Neuronal stem cell (in vitro differentiated cells): ENCODE measurements at regions not wholly inside any gene's neighbourhood (a gene's known extent, or its start where the extent isn't known, plus 50 kb on each side); places are given as distances from the start of the nearest gene placed in this dataset.

ENCODE experiments used
- DNase-seq: peaks from one replicate; pipeline ENCODE4 v3.0.0-alpha.2; 2013; ENCODE audit warnings: low spot score
- H2AFZ ChIP-seq: one replicate; pipeline ENCODE4 v1.6.1; 2013; ENCODE audit warnings: mild to moderate bottlenecking, low read length, inconsistent platforms
- H2AK5ac ChIP-seq: 2 replicates; pipeline ENCODE4 v1.6.1; 2013; ENCODE audit warnings: low read depth, mild to moderate bottlenecking, inconsistent platforms, low read length, moderate library complexity, mixed read lengths
- H2BK120ac ChIP-seq: 2 replicates; pipeline ENCODE4 v1.6.1; 2013; ENCODE audit warnings: low read depth, mild to moderate bottlenecking, inconsistent platforms, low read length, moderate library complexity, mixed read lengths
- H2BK12ac ChIP-seq: one replicate; pipeline ENCODE4 v1.6.1; 2013; ENCODE audit warnings: low read length, inconsistent platforms
- H2BK15ac ChIP-seq: 2 replicates; pipeline ENCODE4 v1.6.1; 2013; ENCODE audit warnings: mild to moderate bottlenecking, low read length, inconsistent platforms, mixed read lengths
- H2BK5ac ChIP-seq: one replicate; pipeline ENCODE4 v1.6.1; 2013; ENCODE audit warnings: inconsistent platforms, mild to moderate bottlenecking, low read length, moderate library complexity
- H3K14ac ChIP-seq: one replicate; pipeline ENCODE4 v1.6.1; 2013; ENCODE audit warnings: low read length, inconsistent platforms
- H3K18ac ChIP-seq: 2 replicates; pipeline ENCODE4 v1.6.1; 2013; ENCODE audit warnings: low read length, inconsistent platforms
- H3K23ac ChIP-seq: 2 replicates; pipeline ENCODE4 v1.6.1; 2013; ENCODE audit warnings: low read depth, mild to moderate bottlenecking, mixed read lengths, low read length, inconsistent platforms; ENCODE audit not compliant: poor library complexity
- H3K27ac ChIP-seq: replicated peaks from 3 replicates; pipeline ENCODE4 v1.5.1; 2013; ENCODE audit warnings: low read length, inconsistent platforms
- H3K27me3 ChIP-seq, 3 experiments: 2 replicates each; pipeline ENCODE4 v1.6.1; 2013; ENCODE audit warnings: low read length in 3 of 3, mild to moderate bottlenecking in 2 of 3, inconsistent platforms in 1 of 3, low read depth in 1 of 3, mixed read lengths in 1 of 3, moderate library complexity in 1 of 3; ENCODE audit not compliant: control insufficient read depth in 3 of 3, insufficient read depth in 3 of 3
- H3K36me3 ChIP-seq, 2 donors: replicated peaks in 1 of 2; 2 replicates each; pipeline ENCODE4 v1.6.1; 2013; ENCODE audit warnings: low read length in 2 of 2; ENCODE audit not compliant: control insufficient read depth in 2 of 2, insufficient read depth in 2 of 2
- H3K4ac ChIP-seq: 2 replicates; pipeline ENCODE4 v1.6.1; 2013; ENCODE audit warnings: inconsistent platforms, mild to moderate bottlenecking, low read length, moderate library complexity
- H3K4me1 ChIP-seq, 2 donors: 1 replicate in 1 of 2; 2 replicates in 1 of 2; pipeline ENCODE4 v1.6.1; 2013; ENCODE audit warnings: low read length in 2 of 2, low read depth in 1 of 2; ENCODE audit not compliant: control insufficient read depth in 2 of 2, insufficient read depth in 1 of 2
- H3K4me2 ChIP-seq: one replicate; pipeline ENCODE4 v1.6.1; 2013; ENCODE audit warnings: mild to moderate bottlenecking, low read length, inconsistent platforms; ENCODE audit not compliant: insufficient read depth, poor library complexity, severe bottlenecking
- H3K4me3 ChIP-seq, 2 donors: 2 replicates each; pipeline ENCODE4 v1.5.1; 2013; ENCODE audit warnings: low read length in 2 of 2, mild to moderate bottlenecking in 2 of 2, inconsistent platforms in 1 of 2, moderate library complexity in 1 of 2
- H3K79me1 ChIP-seq: one replicate; pipeline ENCODE4 v1.6.1; 2013; ENCODE audit warnings: low read depth, mild to moderate bottlenecking, inconsistent platforms, low read length, moderate library complexity
- H3K9ac ChIP-seq: one replicate; pipeline ENCODE4 v1.6.1; 2013; ENCODE audit warnings: mild to moderate bottlenecking, low read depth, low read length, inconsistent platforms; ENCODE audit not compliant: poor library complexity
- H3K9me3 ChIP-seq, 2 donors: replicated peaks in 1 of 2; 2 replicates each; pipeline versions ENCODE3 to v1.6.1; 2013; ENCODE audit warnings: low read length in 2 of 2, mild to moderate bottlenecking in 2 of 2, inconsistent platforms in 1 of 2, low read depth in 1 of 2, mixed read lengths in 1 of 2, moderate library complexity in 1 of 2; ENCODE audit not compliant: control insufficient read depth in 2 of 2, insufficient read depth in 1 of 2
- H4K8ac ChIP-seq: one replicate; pipeline ENCODE4 v1.6.1; 2013; ENCODE audit warnings: low read depth, mild to moderate bottlenecking, inconsistent platforms, low read length, moderate library complexity
- H4K91ac ChIP-seq: one replicate; pipeline ENCODE4 v1.6.1; 2013; ENCODE audit warnings: low read length, low read depth, mild to moderate bottlenecking, inconsistent platforms; ENCODE audit not compliant: poor library complexity
- WGBS, 2 donors: extraction: QIAGEN DNeasy Blood & Tissue Kit; methylation state at CpG; one replicate each; pipeline ENCODE4 v1.1.7; 2013; ENCODE audit warnings: missing lambda C conversion rate in 2 of 2, mixed read lengths in 1 of 2; ENCODE audit not compliant: insufficient read length in 2 of 2, insufficient replicate concordance in 1 of 2; ENCODE audit errors: extremely low coverage in 2 of 2; 5-methylcytosine and 5-hydroxymethylcytosine counted together

- Histone ChIP-seq H2BK120ac (no peak overlapping the region), H2BK12ac (no peak overlapping the region), H3K79me1 (no peaks in the 10 kb centered on the region), H3K9ac (no peak overlapping the region), H2BK15ac (no peak overlapping the region), H3K4me2 (no peak overlapping the region), H3K23ac (no peak overlapping the region), H2AFZ (no peak overlapping the region), H3K4me1 (peaks cover 0 to 1% of the 10 kb centered on the region in 2 donors), H2AK5ac (no peak overlapping the region), H3K36me3 (no peaks in the 10 kb centered on the region), H3K18ac (no peak overlapping the region), H3K27me3 (no peaks in the 10 kb centered on the region), H3K14ac (no peak overlapping the region), H3K4ac (no peak overlapping the region), H4K91ac (no peak overlapping the region), H3K27ac (no peak overlapping the region), H3K9me3 (peaks cover 0 to 7% of the 10 kb centered on the region in 2 donors), H2BK5ac (no peak overlapping the region), H4K8ac (no peak overlapping the region), H3K4me3 (no peak overlapping the region)
- no peak for DNase-seq
- WGBS, 2 donors = no CpG with 5 or more reads among the region's 2 CpGs
These were observed 130.9 kb upstream of the SEC14L1 start for GRCh38 chr17:77009877-77010276.

- Histone ChIP-seq H2BK120ac (no peak overlapping the region), H2BK12ac (no peak overlapping the region), H3K36me3 (no peaks in the 10 kb centered on the region), H3K4me3 (no peak overlapping the region), H3K4me1 (peaks cover 0 to 1% of the 10 kb centered on the region in 2 donors), H3K4ac (no peak overlapping the region), H2AFZ (no peak overlapping the region), H3K27me3 (no peaks in the 10 kb centered on the region), H3K9ac (no peak overlapping the region), H2AK5ac (no peak overlapping the region), H3K14ac (no peak overlapping the region), H3K23ac (no peak overlapping the region), H3K4me2 (no peak overlapping the region), H3K18ac (no peak overlapping the region), H2BK5ac (no peak overlapping the region), H2BK15ac (no peak overlapping the region), H4K91ac (no peak overlapping the region), H3K9me3 (peaks cover 0 to 7% of the 10 kb centered on the region in 2 donors), H4K8ac (no peak overlapping the region), H3K27ac (no peak overlapping the region), H3K79me1 (no peaks in the 10 kb centered on the region)
- no peak for DNase-seq
These were observed 130.1 kb upstream of the SEC14L1 start for GRCh38 chr17:77010667-77011066.

- Histone ChIP-seq H3K9ac (no peak overlapping the region), H2AK5ac (no peak overlapping the region), H3K18ac (no peak overlapping the region), H2BK120ac (no peak overlapping the region), H2BK5ac (no peak overlapping the region), H3K79me1 (no peaks in the 10 kb centered on the region), H3K27ac (no peak overlapping the region), H3K4me1 (peaks cover 0 to 1% of the 10 kb centered on the region in 2 donors), H3K23ac (no peak overlapping the region), H2BK12ac (no peak overlapping the region), H4K8ac (no peak overlapping the region), H2AFZ (no peak overlapping the region), H3K4me3 (no peak overlapping the region), H3K14ac (no peak overlapping the region), H3K9me3 (peaks cover 0 to 7% of the 10 kb centered on the region in 2 donors), H3K4ac (no peak overlapping the region), H4K91ac (no peak overlapping the region), H3K27me3 (no peaks in the 10 kb centered on the region), H3K4me2 (no peak overlapping the region), H3K36me3 (no peaks in the 10 kb centered on the region), H2BK15ac (no peak overlapping the region)
- no CpG with 5 or more reads among the region's 7 CpGs for WGBS, 2 donors
- no peak for DNase-seq
These were observed 129.4 kb upstream of the SEC14L1 start for GRCh38 chr17:77011173-77012011.

GRCh38 chr17:77018504-77018903 lies 122.3 kb upstream of the SEC14L1 start:
- Histone ChIP-seq H3K4me3 (no peak overlapping the region), H3K79me1 (no peaks in the 10 kb centered on the region), H3K9ac (no peak overlapping the region), H3K4ac (no peak overlapping the region), H3K4me1 (peaks cover 0 to 4% of the 10 kb centered on the region in 2 donors), H2BK15ac (no peak overlapping the region), H2BK5ac (no peak overlapping the region), H3K4me2 (no peak overlapping the region), H3K23ac (no peak overlapping the region), H2BK120ac (no peak overlapping the region), H4K8ac (no peak overlapping the region), H3K18ac (no peak overlapping the region), H3K36me3 (no peaks in the 10 kb centered on the region), H2AFZ (no peak overlapping the region), H3K9me3 (no peaks in the 10 kb centered on the region), H2BK12ac (no peak overlapping the region), H3K14ac (no peak overlapping the region), H3K27ac (no peak overlapping the region), H4K91ac (no peak overlapping the region), H2AK5ac (no peak overlapping the region), H3K27me3 (no peaks in the 10 kb centered on the region)
- DNase-seq = no peak
- no CpG with 5 or more reads among the region's 5 CpGs for WGBS, 2 donors
